ENCODE measurements at regions not wholly inside any gene's neighbourhood (a gene's known extent, or its start where the extent isn't known, plus 50 kb on each side); places are given as distances from the start of the nearest gene placed in this dataset.

GRCh38 chr4:152243206-152243605 lies 292.7 kb downstream of the FBXW7 start:
- Histone ChIP-seq H3K4me1 (ENCODE audit: control insufficient read depth in 2 of 2, insufficient read depth in 2 of 2, low read length in 2 of 2) (peaks cover 14 to 43% of the 10 kb centered on the region in 2 donors), H3K36me3 (ENCODE audit: control insufficient read depth in 2 of 2, insufficient read depth in 2 of 2, low read length in 1 of 2) (no peaks in the 10 kb centered on the region), H3K27me3 (ENCODE audit: control insufficient read depth in 2 of 2, insufficient read depth in 1 of 2, low read length in 1 of 2) (no peaks in the 10 kb centered on the region), H3K27ac (ENCODE audit: low read depth in 1 of 2, low read length in 1 of 2) (no peak overlapping the region), H3K9me3 (ENCODE audit: control insufficient read depth in 2 of 2, insufficient read depth in 1 of 2, low read length in 1 of 2) (no peaks in the 10 kb centered on the region), H3K4me3 (ENCODE audit: low read length in 2 of 2) (no peak overlapping the region)
- WGBS = 91% methylated on average over 2 of the region's 2 CpGs
- peak in 1 of 9 donors; percentile 25 for DNase-seq (ENCODE audit: low read depth in 6 of 9, low spot score in 9 of 9)

GRCh38 chr4:152240232-152240631 lies 295.7 kb downstream of the FBXW7 start:
- DNase-seq (ENCODE audit: low read depth in 6 of 9, low spot score in 9 of 9) = no peak
- no peak overlapping the region for H3K27ac ChIP-seq (ENCODE audit: low read depth in 1 of 2, low read length in 1 of 2)
- peaks cover 6 to 24% of the 10 kb centered on the region in 2 donors for H3K4me1 ChIP-seq (ENCODE audit: control insufficient read depth in 2 of 2, insufficient read depth in 2 of 2, low read length in 2 of 2)
- H3K9me3 ChIP-seq (ENCODE audit: control insufficient read depth in 2 of 2, insufficient read depth in 1 of 2, low read length in 1 of 2) = no peaks in the 10 kb centered on the region
- H3K27me3 ChIP-seq (ENCODE audit: control insufficient read depth in 2 of 2, insufficient read depth in 1 of 2, low read length in 1 of 2) = no peaks in the 10 kb centered on the region
- 96% methylated on average over 1 of the region's 1 CpG for WGBS
- no peak overlapping the region for H3K4me3 ChIP-seq (ENCODE audit: low read length in 2 of 2)
- H3K36me3 ChIP-seq (ENCODE audit: control insufficient read depth in 2 of 2, insufficient read depth in 2 of 2, low read length in 1 of 2) = no peaks in the 10 kb centered on the region

- no peak overlapping the region for H3K27ac ChIP-seq (ENCODE audit: low read depth in 1 of 2, low read length in 1 of 2)
- no peaks in the 10 kb centered on the region for H3K36me3 ChIP-seq (ENCODE audit: control insufficient read depth in 2 of 2, insufficient read depth in 2 of 2, low read length in 1 of 2)
- no peak for DNase-seq (ENCODE audit: low read depth in 6 of 9, low spot score in 9 of 9)
- no peaks in the 10 kb centered on the region for H3K27me3 ChIP-seq (ENCODE audit: control insufficient read depth in 2 of 2, insufficient read depth in 1 of 2, low read length in 1 of 2)
- H3K9me3 ChIP-seq (ENCODE audit: control insufficient read depth in 2 of 2, insufficient read depth in 1 of 2, low read length in 1 of 2) = no peaks in the 10 kb centered on the region
- no peak overlapping the region for H3K4me3 ChIP-seq (ENCODE audit: low read length in 2 of 2)
- H3K4me1 ChIP-seq (ENCODE audit: control insufficient read depth in 2 of 2, insufficient read depth in 2 of 2, low read length in 2 of 2) = peaks cover 6 to 16% of the 10 kb centered on the region in 2 donors
These were observed 296.7 kb downstream of the FBXW7 start for GRCh38 chr4:152239216-152239615.

- no peak overlapping the region for H3K27ac ChIP-seq (ENCODE audit: low read depth in 1 of 2, low read length in 1 of 2)
- H3K4me3 ChIP-seq (ENCODE audit: low read length in 2 of 2) = no peak overlapping the region
- no peak for DNase-seq (ENCODE audit: low read depth in 6 of 9, low spot score in 9 of 9)
- H3K36me3 ChIP-seq (ENCODE audit: control insufficient read depth in 2 of 2, insufficient read depth in 2 of 2, low read length in 1 of 2) = no peaks in the 10 kb centered on the region
- 97% methylated on average over 3 of the region's 3 CpGs for WGBS
- no peaks in the 10 kb centered on the region for H3K27me3 ChIP-seq (ENCODE audit: control insufficient read depth in 2 of 2, insufficient read depth in 1 of 2, low read length in 1 of 2)
- no peaks in the 10 kb centered on the region for H3K4me1 ChIP-seq (ENCODE audit: control insufficient read depth in 2 of 2, insufficient read depth in 2 of 2, low read length in 2 of 2)
- H3K9me3 ChIP-seq (ENCODE audit: control insufficient read depth in 2 of 2, insufficient read depth in 1 of 2, low read length in 1 of 2) = no peaks in the 10 kb centered on the region
These were observed 299.3 kb downstream of the FBXW7 start for GRCh38 chr4:152236519-152237056.

- no peaks in the 10 kb centered on the region for H3K36me3 ChIP-seq (ENCODE audit: control insufficient read depth in 2 of 2, insufficient read depth in 2 of 2, low read length in 1 of 2)
- H3K4me1 ChIP-seq (ENCODE audit: control insufficient read depth in 2 of 2, insufficient read depth in 2 of 2, low read length in 2 of 2) = no peaks in the 10 kb centered on the region
- 97% methylated on average over 3 of the region's 3 CpGs for WGBS
- no peaks in the 10 kb centered on the region for H3K9me3 ChIP-seq (ENCODE audit: control insufficient read depth in 2 of 2, insufficient read depth in 1 of 2, low read length in 1 of 2)
- DNase-seq (ENCODE audit: low read depth in 6 of 9, low spot score in 9 of 9) = no peak
- no peak overlapping the region for H3K27ac ChIP-seq (ENCODE audit: low read depth in 1 of 2, low read length in 1 of 2)
- no peak overlapping the region for H3K4me3 ChIP-seq (ENCODE audit: low read length in 2 of 2)
- H3K27me3 ChIP-seq (ENCODE audit: control insufficient read depth in 2 of 2, insufficient read depth in 1 of 2, low read length in 1 of 2) = no peaks in the 10 kb centered on the region
These were observed 300.2 kb downstream of the FBXW7 start for GRCh38 chr4:152235718-152236117.

- Histone ChIP-seq H3K4me3 (ENCODE audit: low read length in 2 of 2) (no peak overlapping the region), H3K27me3 (ENCODE audit: control insufficient read depth in 2 of 2, insufficient read depth in 1 of 2, low read length in 1 of 2) (no peaks in the 10 kb centered on the region), H3K27ac (ENCODE audit: low read depth in 1 of 2, low read length in 1 of 2) (no peak overlapping the region), H3K9me3 (ENCODE audit: control insufficient read depth in 2 of 2, insufficient read depth in 1 of 2, low read length in 1 of 2) (no peaks in the 10 kb centered on the region), H3K36me3 (ENCODE audit: control insufficient read depth in 2 of 2, insufficient read depth in 2 of 2, low read length in 1 of 2) (no peaks in the 10 kb centered on the region), H3K4me1 (ENCODE audit: control insufficient read depth in 2 of 2, insufficient read depth in 2 of 2, low read length in 2 of 2) (no peaks in the 10 kb centered on the region)
- DNase-seq (ENCODE audit: low read depth in 6 of 9, low spot score in 9 of 9) = no peak
- 96% methylated on average over 3 of the region's 3 CpGs for WGBS
These were observed 301.3 kb downstream of the FBXW7 start for GRCh38 chr4:152234571-152234970.

- Histone ChIP-seq H3K36me3 (ENCODE audit: control insufficient read depth in 2 of 2, insufficient read depth in 2 of 2, low read length in 1 of 2) (no peaks in the 10 kb centered on the region), H3K4me1 (ENCODE audit: control insufficient read depth in 2 of 2, insufficient read depth in 2 of 2, low read length in 2 of 2) (peaks cover 0 to 6% of the 10 kb centered on the region in 2 donors), H3K9me3 (ENCODE audit: control insufficient read depth in 2 of 2, insufficient read depth in 1 of 2, low read length in 1 of 2) (no peaks in the 10 kb centered on the region), H3K27ac (ENCODE audit: low read depth in 1 of 2, low read length in 1 of 2) (no peak overlapping the region), H3K27me3 (ENCODE audit: control insufficient read depth in 2 of 2, insufficient read depth in 1 of 2, low read length in 1 of 2) (no peaks in the 10 kb centered on the region), H3K4me3 (ENCODE audit: low read length in 2 of 2) (no peak overlapping the region)
- no peak for DNase-seq (ENCODE audit: low read depth in 6 of 9, low spot score in 9 of 9)
- WGBS = 96% methylated on average over 2 of the region's 2 CpGs
These were observed 303.6 kb downstream of the FBXW7 start for GRCh38 chr4:152232271-152232670.

GRCh38 chr4:152229782-152230289 lies 306.1 kb downstream of the FBXW7 start:
- Histone ChIP-seq H3K9me3 (ENCODE audit: control insufficient read depth in 2 of 2, insufficient read depth in 1 of 2, low read length in 1 of 2) (no peaks in the 10 kb centered on the region), H3K36me3 (ENCODE audit: control insufficient read depth in 2 of 2, insufficient read depth in 2 of 2, low read length in 1 of 2) (no peaks in the 10 kb centered on the region), H3K27ac (ENCODE audit: low read depth in 1 of 2, low read length in 1 of 2) (no peak overlapping the region), H3K27me3 (ENCODE audit: control insufficient read depth in 2 of 2, insufficient read depth in 1 of 2, low read length in 1 of 2) (no peaks in the 10 kb centered on the region), H3K4me1 (ENCODE audit: control insufficient read depth in 2 of 2, insufficient read depth in 2 of 2, low read length in 2 of 2) (peaks cover 0 to 10% of the 10 kb centered on the region in 2 donors), H3K4me3 (ENCODE audit: low read length in 2 of 2) (no peak overlapping the region)
- 96% methylated on average over 6 of the region's 6 CpGs for WGBS
- DNase-seq (ENCODE audit: low read depth in 6 of 9, low spot score in 9 of 9) = no peak

GRCh38 chr4:152225680-152226079 lies 310.2 kb downstream of the FBXW7 start:
- 93% methylated on average over 1 of the region's 1 CpG for WGBS
- H3K36me3 ChIP-seq (ENCODE audit: control insufficient read depth in 2 of 2, insufficient read depth in 2 of 2, low read length in 1 of 2) = no peaks in the 10 kb centered on the region
- H3K27me3 ChIP-seq (ENCODE audit: control insufficient read depth in 2 of 2, insufficient read depth in 1 of 2, low read length in 1 of 2) = no peaks in the 10 kb centered on the region
- H3K27ac ChIP-seq (ENCODE audit: low read depth in 1 of 2, low read length in 1 of 2) = no peak overlapping the region
- H3K9me3 ChIP-seq (ENCODE audit: control insufficient read depth in 2 of 2, insufficient read depth in 1 of 2, low read length in 1 of 2) = peaks cover 0 to 4% of the 10 kb centered on the region in 2 donors
- H3K4me1 ChIP-seq (ENCODE audit: control insufficient read depth in 2 of 2, insufficient read depth in 2 of 2, low read length in 2 of 2) = peaks cover 0 to 18% of the 10 kb centered on the region in 2 donors
- no peak overlapping the region for H3K4me3 ChIP-seq (ENCODE audit: low read length in 2 of 2)
- DNase-seq (ENCODE audit: low read depth in 6 of 9, low spot score in 9 of 9) = no peak

All from thymus (tissue), 11 donors.